Muscle of leg (tissue), 3 donors: ENCODE measurements at regions not wholly inside any gene's neighbourhood (a gene's known extent, or its start where the extent isn't known, plus 50 kb on each side); places are given as distances from the start of the nearest gene placed in this dataset.

Experiments used
- DNase-seq: peaks from one replicate; pipeline ENCODE4 v3.0.0; 2013
- H3K27ac ChIP-seq: one replicate; pipeline ENCODE4 v1.5.1; 2013; ENCODE audit warnings: mild to moderate bottlenecking, low read length, control low read depth
- H3K27me3 ChIP-seq: one replicate; pipeline ENCODE4 v1.6.1; 2013; ENCODE audit warnings: low read length; ENCODE audit not compliant: control insufficient read depth, insufficient read depth
- H3K36me3 ChIP-seq: one replicate; pipeline ENCODE4 v1.6.1; 2013; ENCODE audit warnings: low read length; ENCODE audit not compliant: control insufficient read depth, insufficient read depth
- H3K4me1 ChIP-seq: one replicate; pipeline ENCODE4 v1.6.1; 2013; ENCODE audit warnings: low read length; ENCODE audit not compliant: control insufficient read depth, insufficient read depth
- H3K4me3 ChIP-seq: one replicate; pipeline ENCODE4 v1.5.1; 2013; ENCODE audit warnings: low read length, control low read depth
- H3K9me3 ChIP-seq: replicated peaks from 2 replicates; pipeline ENCODE4 v1.6.1; 2013; ENCODE audit warnings: low read depth, low read length; ENCODE audit not compliant: control insufficient read depth
- WGBS: methylation state at CpG from one replicate; pipeline ENCODE4 v1.1.5; 2013; ENCODE audit warnings: missing lambda C conversion rate; ENCODE audit not compliant: insufficient coverage; 5-methylcytosine and 5-hydroxymethylcytosine counted together

DNA sequence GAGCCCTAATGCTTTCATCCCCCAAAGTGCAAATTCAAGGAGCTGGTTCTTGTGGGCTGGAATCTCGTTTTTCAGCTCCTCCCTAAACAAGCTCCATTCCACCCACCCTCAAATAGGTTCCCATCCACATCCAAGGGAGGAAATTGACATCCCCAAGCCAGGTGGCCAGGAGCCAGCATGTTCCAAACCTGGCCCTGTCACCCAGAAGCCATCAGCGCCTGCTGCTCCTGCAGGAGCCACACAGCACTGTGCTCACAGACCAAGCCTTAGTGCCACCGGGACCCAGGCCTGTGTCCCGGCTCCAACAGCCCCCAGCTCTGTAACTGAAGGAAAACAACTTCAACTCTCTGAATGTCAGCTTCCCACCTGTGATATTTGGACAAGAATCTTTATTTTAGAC is 263.6 kb downstream of the UACA start:
- peaks cover 37% of the 10 kb centered on the region for H3K4me1 ChIP-seq
- no peak overlapping the region for H3K27ac ChIP-seq
- H3K9me3 ChIP-seq = no peaks in the 10 kb centered on the region
- H3K4me3 ChIP-seq = no peak overlapping the region
- DNase-seq = no peak
- 50% methylated on average over 1 of the region's 4 CpGs for WGBS
- H3K27me3 ChIP-seq = peaks cover 4% of the 10 kb centered on the region
- no peaks in the 10 kb centered on the region for H3K36me3 ChIP-seq

DNA sequence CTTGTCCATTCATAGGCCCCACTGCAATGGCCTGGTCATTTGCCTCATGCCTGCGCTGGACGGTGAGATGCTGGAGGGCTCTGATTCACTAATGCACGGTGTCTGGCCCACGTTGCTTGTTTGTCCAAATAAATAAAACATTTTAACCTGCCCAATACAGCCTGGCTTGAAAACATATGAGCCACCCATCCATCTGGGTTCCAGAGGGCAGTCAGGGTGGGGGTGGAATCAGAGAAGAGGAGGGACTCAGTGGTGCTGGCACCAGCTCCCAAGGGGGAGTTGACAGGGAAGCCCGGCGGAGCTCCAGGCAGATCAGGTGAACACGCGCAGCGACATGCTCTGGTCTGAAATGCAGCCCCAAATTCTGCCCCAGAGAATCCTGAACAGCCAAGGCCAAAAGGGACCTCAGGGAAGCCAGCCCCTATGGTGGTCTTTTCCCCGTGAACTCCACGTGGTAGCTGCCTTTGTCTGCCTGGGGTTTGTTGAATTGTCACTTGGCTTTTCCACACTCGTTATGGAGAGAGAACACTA is 265.2 kb downstream of the UACA start:
- Histone ChIP-seq H3K9me3 (no peaks in the 10 kb centered on the region), H3K4me1 (peaks cover 26% of the 10 kb centered on the region), H3K27me3 (peaks cover 2% of the 10 kb centered on the region), H3K4me3 (no peak overlapping the region), H3K27ac (no peak overlapping the region), H3K36me3 (no peaks in the 10 kb centered on the region)
- DNase-seq = no peak
- WGBS = 98% methylated on average over 9 of the region's 12 CpGs

DNA sequence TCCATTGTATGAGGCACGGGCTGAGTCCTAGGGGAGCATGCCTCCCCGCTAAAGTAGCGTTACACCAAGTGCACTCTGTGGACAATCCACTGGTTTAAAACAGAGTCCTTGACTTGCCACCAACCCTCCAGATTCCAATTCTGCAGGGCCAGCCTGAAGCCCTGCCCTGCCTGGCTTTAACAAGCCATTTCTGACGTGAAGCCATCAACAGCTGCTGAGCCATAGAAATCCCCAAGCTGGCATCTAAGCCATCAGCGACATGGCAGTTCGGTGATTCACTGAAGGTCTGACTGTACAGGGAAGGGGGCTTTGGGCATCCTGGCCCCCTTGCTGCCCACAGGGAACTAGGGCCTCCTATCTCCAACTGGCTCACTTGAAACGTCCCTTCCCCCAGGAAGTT is 265.7 kb downstream of the UACA start:
- peaks cover 26% of the 10 kb centered on the region for H3K4me1 ChIP-seq
- no peak overlapping the region for H3K27ac ChIP-seq
- H3K4me3 ChIP-seq = no peak overlapping the region
- H3K36me3 ChIP-seq = no peaks in the 10 kb centered on the region
- H3K27me3 ChIP-seq = peaks cover 2% of the 10 kb centered on the region
- 58% methylated on average over 7 of the region's 7 CpGs for WGBS
- no peak for DNase-seq
- no peaks in the 10 kb centered on the region for H3K9me3 ChIP-seq

DNA sequence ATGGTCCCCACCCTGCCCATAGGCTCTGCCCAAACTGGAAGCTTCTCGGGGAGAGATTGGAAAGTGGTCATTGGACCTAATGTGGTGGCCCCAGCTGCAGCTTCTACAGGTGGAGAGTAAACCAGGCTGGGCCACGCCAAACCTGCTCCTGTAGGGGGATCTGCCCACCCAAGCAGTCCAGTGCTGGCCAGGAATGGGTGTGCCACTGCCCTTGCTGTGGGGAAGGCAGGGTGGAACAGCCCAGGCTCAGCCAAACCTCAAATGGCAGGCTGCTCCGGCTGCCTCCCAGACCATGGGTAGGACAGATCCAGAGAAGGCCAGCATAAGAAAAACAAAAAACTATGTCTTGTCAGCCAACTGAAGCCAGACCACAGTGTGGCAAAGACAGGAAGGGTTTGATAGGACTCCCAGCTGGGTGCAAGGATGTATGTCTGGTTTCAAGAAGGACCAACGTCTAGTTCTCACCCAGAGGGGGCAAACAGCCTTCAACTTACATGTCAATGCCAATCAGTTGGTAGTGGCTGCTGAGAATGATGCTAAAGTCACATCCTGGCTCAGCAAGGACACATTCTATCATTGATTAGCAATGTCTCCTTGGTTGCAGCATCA is 267.3 kb downstream of the UACA start:
- Histone ChIP-seq H3K4me1 (peaks cover 26% of the 10 kb centered on the region), H3K4me3 (no peak overlapping the region), H3K27me3 (peaks cover 4% of the 10 kb centered on the region), H3K27ac (no peak overlapping the region), H3K36me3 (no peaks in the 10 kb centered on the region), H3K9me3 (no peaks in the 10 kb centered on the region)
- DNase-seq = no peak
- 92% methylated on average over 2 of the region's 4 CpGs for WGBS

DNA sequence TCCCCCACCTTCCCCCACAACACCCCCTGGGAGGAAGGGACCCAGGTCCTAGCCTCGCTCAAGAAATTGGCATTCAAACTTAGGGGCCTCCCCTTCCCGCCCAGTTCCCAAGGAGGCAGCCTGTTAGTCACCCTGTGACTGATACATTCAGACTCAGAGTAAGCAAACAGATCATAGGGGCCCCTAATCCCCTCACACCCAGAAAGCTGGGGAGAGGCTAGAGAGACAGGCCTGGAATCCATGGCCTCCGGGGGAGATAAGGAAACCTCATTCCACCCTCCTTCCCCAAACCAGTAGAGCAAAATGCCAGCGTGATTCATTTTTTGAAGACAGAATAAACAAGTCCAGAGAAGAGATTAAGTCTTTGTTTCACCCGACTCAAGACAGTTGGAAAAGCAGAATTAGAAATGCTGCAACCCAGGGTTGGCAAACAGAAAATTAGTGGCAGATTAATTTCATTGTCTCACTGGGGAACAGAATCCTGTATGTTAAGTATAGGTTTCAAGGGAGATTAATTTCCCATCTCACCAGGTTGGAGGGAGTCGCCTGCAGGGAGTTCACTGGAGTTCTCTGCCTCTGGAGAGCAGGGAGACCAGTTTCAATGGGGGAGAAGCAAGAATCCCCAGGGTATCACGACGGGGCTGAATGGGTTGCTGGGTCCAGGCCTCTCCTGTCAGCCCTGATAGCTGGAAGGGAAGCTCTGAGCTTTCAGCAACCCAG is 268.3 kb downstream of the UACA start:
- Histone ChIP-seq H3K9me3 (no peaks in the 10 kb centered on the region), H3K27ac (no peak overlapping the region), H3K36me3 (no peaks in the 10 kb centered on the region), H3K4me3 (no peak overlapping the region), H3K4me1 (peaks cover 21% of the 10 kb centered on the region), H3K27me3 (peaks cover 4% of the 10 kb centered on the region)
- 69% methylated on average over 2 of the region's 8 CpGs for WGBS
- DNase-seq = no peak

DNA sequence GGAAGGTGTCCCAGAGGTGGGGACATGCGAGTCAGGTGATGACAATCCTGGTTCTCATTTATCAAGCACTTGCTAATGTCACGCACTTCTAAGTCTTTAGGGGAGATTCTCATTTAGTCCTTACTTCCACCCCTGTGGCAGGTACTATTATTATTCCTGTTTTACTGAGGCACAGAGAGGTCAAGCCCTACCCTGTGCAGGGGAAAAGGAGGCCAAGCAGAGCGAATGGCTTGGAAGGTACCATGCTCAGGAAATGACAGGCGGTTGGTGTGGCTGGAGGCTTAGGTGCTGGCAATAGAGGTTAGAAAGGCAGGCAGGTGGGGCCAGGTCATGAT is 268.9 kb downstream of the UACA start:
- WGBS = 71% methylated on average over 1 of the region's 4 CpGs
- H3K4me1 ChIP-seq = peaks cover 16% of the 10 kb centered on the region
- no peak overlapping the region for H3K27ac ChIP-seq
- no peaks in the 10 kb centered on the region for H3K36me3 ChIP-seq
- no peak overlapping the region for H3K4me3 ChIP-seq
- peaks cover 5% of the 10 kb centered on the region for H3K27me3 ChIP-seq
- no peaks in the 10 kb centered on the region for H3K9me3 ChIP-seq
- DNase-seq = no peak

DNA sequence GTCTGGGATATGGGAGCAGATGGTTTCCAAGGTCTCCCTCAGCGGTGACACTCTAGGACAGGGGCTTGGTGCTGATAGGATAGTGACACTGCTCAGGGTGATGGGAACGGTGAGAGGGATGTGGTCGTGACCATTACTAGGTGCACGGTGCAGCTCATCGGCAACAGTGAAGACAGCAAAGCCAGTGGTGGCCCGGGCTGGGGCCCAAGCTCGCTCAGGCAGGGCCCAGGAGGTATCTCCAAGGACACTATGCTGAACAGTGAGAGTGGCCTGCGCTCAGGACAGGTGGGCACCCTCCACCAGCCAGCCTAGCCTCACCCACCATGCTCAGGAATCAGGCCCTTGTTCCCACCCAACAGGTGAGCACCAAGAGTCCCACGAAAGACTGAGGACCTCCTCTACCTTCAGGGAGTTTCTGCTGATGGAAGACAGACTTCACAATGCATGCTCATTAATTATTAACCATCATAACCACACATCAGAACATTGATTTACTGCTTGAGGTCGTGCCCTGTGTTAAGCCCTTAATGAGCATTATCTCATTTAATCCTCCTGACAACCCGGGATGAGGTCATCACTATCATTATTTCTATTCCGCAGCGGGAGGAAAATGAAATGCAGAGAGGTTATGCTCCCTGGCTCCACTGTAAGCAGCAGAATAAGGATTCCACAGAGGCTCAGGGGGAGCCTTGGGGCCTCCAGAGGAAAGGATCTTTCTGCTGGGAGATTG is 269.4 kb downstream of the UACA start:
- Histone ChIP-seq H3K27ac (no peak overlapping the region), H3K4me3 (no peak overlapping the region), H3K36me3 (no peaks in the 10 kb centered on the region), H3K27me3 (peaks cover 8% of the 10 kb centered on the region), H3K9me3 (no peaks in the 10 kb centered on the region), H3K4me1 (peaks cover 13% of the 10 kb centered on the region)
- DNase-seq = no peak
- WGBS = 91% methylated on average over 9 of the region's 13 CpGs

DNA sequence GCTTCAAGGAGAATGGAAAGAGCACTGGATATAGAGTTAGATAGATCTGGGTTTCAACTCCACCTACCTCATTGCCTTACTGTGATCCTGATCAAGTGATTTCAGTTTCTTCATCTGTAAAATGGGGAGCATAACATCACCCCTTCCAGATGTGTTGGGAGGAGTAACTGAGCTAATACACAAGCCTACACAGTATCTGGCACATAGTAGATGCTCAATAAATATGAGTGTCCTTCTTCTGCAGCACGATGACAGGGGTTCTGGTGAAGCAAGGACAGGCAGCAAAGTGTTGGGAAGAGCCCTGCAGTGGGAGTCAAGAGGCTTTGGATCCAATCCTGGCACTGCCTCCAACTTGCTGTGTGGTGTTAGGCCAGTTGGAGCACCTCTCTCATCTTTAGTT is 270.0 kb downstream of the UACA start:
- Histone ChIP-seq H3K27ac (no peak overlapping the region), H3K27me3 (peaks cover 8% of the 10 kb centered on the region), H3K4me1 (peaks cover 13% of the 10 kb centered on the region), H3K4me3 (no peak overlapping the region), H3K9me3 (no peaks in the 10 kb centered on the region), H3K36me3 (no peaks in the 10 kb centered on the region)
- DNase-seq = no peak
- no CpG with 5 or more reads among the region's 1 CpG for WGBS

DNA sequence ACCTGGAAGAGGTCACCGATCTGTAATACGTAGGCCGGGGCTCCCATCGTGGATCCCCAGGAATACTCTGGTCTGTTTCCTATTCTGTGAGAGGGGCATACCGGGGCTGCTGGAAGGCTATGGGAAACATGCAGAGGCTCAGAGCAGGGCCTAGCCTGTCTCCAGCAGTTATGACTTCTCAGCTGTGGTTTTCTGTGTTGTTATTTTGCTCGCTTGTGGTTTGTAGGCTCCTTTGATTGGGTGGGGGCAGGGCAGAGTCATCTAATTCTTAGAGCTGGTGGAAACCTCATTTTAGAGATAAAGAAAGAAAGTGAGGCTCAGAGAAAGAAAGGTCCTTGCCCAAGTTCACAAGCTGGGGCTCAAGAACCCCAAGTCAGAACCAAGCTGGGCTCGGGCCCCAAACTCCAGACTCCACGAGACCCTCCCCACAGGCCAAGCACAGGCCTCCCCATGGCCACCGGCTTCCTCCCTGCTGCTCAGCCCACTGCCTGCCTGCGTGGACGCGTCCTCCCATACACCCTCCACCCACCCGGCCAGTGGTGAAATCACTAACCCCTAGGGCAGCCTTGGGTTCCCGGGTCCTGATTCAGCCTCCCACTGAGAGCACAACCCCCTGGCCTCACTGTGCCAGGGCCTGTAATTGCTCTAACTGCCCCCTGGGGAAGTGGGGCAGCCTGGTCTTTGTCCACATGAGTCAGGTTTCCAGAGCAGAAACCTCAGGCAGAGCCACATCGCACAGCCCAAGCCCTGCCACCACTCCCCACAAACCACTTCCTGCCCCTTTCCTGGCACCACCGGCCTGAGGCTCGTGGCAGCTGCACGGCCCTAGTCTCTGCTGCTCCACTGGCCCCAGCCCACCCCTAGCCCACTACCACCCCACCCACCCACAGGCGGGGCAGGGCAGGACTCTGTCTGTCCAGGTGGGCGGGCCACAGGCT is 270.8 kb downstream of the UACA start:
- H3K4me3 ChIP-seq = no peak overlapping the region
- H3K27ac ChIP-seq = no peak overlapping the region
- peaks cover 10% of the 10 kb centered on the region for H3K4me1 ChIP-seq
- no peaks in the 10 kb centered on the region for H3K9me3 ChIP-seq
- no peaks in the 10 kb centered on the region for H3K36me3 ChIP-seq
- peak; percentile 62 for DNase-seq
- peaks cover 8% of the 10 kb centered on the region for H3K27me3 ChIP-seq
- 64% methylated on average over 19 of the region's 20 CpGs for WGBS
